HG02970 (cell line): ENCODE measurements at regions not wholly inside any gene's neighbourhood (a gene's known extent, or its start where the extent isn't known, plus 50 kb on each side); places are given as distances from the start of the nearest gene placed in this dataset.
A peak's percentile ranks its signal among the peaks of the same experiment; 100 is the strongest.

Experiments
- ATAC-seq: cut with Tn5 transposase; IDR thresholded peaks from one replicate; pipeline ENCODE4 v1.9.1; 2021; ENCODE audit warnings: mild to moderate bottlenecking, moderate library complexity, moderate number of reproducible peaks; ENCODE audit not compliant: unreplicated experiment, low FRiP score

- no peak for ATAC-seq
These were observed 74.7 kb downstream of the SDC1 start for GRCh38 chr2:20150110-20150706.

- ATAC-seq: no peak
These were observed 75.3 kb downstream of the SDC1 start for GRCh38 chr2:20149703-20150030.

GRCh38 chr2:20148923-20149702 is 75.8 kb downstream of the SDC1 start:
- ATAC-seq: no peak

- ATAC-seq: no peak
These were observed 76.5 kb downstream of the SDC1 start for GRCh38 chr2:20148426-20148922.

GRCh38 chr2:20147351-20147750 is 77.6 kb downstream of the SDC1 start:
- ATAC-seq: no peak

- ATAC-seq: no peak
These were observed 78.5 kb downstream of the SDC1 start for GRCh38 chr2:20146401-20146800.

- ATAC-seq: no peak
These were observed 79.3 kb downstream of the SDC1 start for GRCh38 chr2:20145497-20146193.

- ATAC-seq: no peak
These were observed 80.1 kb downstream of the SDC1 start for GRCh38 chr2:20144861-20145260.

- ATAC-seq: no peak
These were observed 80.7 kb downstream of the SDC1 start for GRCh38 chr2:20144196-20144595.

- ATAC-seq: no peak
These were observed 81.7 kb downstream of the SDC1 start for GRCh38 chr2:20143263-20143662.

- ATAC-seq: no peak
These were observed 83.1 kb downstream of the SDC1 start for GRCh38 chr2:20141806-20142205.

- ATAC-seq: no peak
These were observed 83.7 kb downstream of the SDC1 start for GRCh38 chr2:20141056-20141762.

- no peak for ATAC-seq
These were observed 84.4 kb downstream of the SDC1 start for GRCh38 chr2:20140321-20141055.

GRCh38 chr2:20139407-20140172 is 85.3 kb downstream of the SDC1 start:
- no peak for ATAC-seq

GRCh38 chr2:20138696-20139095 is 86.2 kb downstream of the SDC1 start:
- ATAC-seq: no peak

- ATAC-seq: no peak
These were observed 86.5 kb upstream of the LAPTM4A start for GRCh38 chr2:20137884-20138283.

GRCh38 chr2:20137131-20137571 is 85.7 kb upstream of the LAPTM4A start:
- ATAC-seq: no peak

GRCh38 chr2:20136149-20136548 is 84.7 kb upstream of the LAPTM4A start:
- no peak for ATAC-seq

GRCh38 chr2:20135631-20136050 is 84.2 kb upstream of the LAPTM4A start:
- peak; percentile 52 for ATAC-seq
